ENCODE measurements at regions not wholly inside any gene's neighbourhood (a gene's known extent, or its start where the extent isn't known, plus 50 kb on each side); places are given as distances from the start of the nearest gene placed in this dataset.
A peak's percentile ranks its signal among the peaks of the same experiment; 100 is the strongest.

DNA sequence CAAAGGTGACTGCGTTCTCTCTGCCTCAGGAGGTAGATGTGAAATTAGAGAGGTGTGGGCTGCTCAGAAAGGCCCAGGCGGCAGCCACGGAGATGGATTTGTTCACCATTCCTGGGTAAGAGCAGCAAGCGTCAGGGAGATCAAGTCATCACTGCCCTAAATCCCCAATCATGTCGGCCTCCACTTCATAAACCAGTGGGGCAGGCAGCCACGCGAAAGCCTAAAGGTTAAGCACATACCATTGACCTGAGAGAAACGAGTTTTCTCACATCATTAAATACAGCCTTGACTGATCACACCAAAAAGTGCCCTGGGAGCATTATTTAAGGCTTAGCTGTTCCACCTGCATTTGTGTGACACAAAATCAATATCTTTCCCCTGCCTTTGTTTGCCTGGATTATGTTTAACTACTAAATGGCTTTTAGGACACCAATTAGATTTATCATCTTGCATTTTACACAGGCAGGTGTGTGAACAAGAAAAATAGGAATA is 50.7 kb upstream of the FOXB1 start:
- no peak for DNase-seq (ENCODE audit: low read depth in 4 of 4, low spot score in 2 of 4)

DNA sequence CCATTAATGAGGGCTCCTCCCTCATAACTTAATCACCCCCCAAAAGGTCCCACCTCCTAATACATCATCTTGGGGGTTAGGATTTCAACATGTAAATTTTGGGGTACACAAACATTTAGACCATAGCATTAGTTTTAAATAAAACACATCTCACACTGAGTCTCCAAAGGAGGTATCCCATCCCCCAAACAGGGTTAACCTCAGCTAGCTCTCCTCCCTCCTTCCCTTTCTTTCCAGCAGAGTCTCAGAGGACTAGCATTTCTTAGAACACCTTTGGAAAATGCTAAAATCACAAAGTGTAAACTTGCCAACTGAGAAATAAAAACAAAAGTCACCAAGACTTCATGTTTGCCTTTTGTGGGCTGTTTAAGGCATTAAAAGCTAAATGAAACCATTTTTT is 51.2 kb upstream of the FOXB1 start:
- DNase-seq (ENCODE audit: low read depth in 4 of 4, low spot score in 2 of 4): no peak

DNA sequence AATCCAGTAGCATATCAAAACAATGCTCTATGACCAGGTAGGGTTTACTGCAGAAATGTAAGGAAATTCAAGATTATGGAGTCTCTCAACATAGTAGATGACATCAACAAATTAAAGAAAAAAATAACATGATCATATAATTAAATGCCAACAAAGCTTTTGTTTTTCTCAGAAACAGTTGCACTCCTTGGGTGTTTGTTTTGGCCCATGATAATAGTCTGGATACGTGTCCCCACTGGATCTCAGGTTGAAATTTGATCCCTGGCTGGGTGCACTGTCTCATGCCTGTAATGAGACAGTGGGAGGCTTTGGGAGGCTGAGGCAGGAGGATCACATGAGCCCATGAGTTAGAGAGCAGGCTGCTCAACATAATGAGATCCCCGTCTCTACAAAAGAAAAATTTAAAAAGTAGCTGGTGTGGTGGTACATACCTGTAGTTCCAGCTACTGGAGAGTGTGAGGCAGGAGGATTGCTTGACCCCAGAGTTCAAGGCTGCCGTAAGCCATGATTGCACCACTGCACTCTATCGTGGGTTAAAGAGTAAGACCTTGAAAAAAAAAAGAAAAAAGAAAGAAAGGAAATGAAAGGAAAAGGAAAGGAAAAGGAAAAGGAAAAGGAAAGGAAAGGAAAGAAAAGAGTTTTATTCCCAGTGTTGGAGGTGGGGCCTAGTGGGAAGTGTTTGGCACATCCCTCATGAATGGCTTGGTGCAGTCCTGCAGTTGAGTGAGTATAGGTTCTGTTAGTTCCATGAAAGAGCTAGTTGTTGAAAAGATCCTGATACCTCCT is 53.3 kb upstream of the FOXB1 start:
- DNase-seq (ENCODE audit: low read depth in 4 of 4, low spot score in 2 of 4): no peak

DNA sequence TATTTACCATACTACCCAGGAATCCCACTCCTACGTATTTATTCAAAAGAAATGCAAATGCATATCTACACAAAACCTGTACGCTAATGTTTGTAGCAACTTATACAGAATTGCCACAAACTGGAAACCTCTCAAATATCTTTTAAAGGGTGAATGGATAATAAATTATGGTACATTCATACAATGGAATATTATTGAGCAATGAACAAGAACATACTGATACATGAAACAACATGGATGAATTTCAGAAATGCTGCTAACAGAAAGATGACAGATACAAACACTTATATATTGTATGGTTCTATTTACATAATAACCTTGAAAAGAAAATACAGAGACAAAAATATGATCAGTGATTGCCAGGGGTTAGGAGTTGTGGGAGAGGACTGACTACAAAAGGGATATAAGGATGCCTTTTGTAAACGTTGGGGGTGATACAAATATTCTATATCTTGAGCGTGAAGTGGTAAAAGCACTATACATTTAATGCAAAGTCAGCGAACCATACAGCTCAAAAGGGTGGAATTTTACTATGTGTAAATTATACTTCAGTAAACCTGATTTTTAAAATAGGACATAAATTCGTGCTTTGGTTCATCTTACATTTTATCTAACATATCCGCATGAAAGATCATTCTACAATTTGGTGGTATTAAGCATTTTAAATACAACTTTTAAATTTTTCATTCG is 55.0 kb upstream of the FOXB1 start:
- no peak for DNase-seq (ENCODE audit: low read depth in 4 of 4, low spot score in 2 of 4)

DNA sequence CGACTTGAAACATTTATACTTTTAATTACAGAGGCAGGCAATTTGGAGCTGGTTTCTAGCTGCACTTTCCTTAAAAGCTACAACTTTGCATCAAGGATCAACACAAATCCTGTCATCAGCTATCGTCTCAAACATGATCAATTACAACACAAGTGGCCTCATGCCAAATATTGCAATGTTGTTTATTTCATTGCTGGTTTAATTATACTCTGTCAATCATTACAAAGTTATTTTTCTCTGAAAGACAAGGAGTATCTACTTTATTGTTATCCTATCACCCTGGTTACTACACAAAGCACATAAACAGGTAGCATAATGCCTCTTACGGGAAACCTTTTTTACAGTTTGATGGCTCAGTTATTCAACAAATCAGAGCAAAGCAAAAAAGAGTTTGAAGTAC is 58.0 kb upstream of the FOXB1 start:
- DNase-seq (ENCODE audit: low read depth in 4 of 4, low spot score in 2 of 4): no peak

DNA sequence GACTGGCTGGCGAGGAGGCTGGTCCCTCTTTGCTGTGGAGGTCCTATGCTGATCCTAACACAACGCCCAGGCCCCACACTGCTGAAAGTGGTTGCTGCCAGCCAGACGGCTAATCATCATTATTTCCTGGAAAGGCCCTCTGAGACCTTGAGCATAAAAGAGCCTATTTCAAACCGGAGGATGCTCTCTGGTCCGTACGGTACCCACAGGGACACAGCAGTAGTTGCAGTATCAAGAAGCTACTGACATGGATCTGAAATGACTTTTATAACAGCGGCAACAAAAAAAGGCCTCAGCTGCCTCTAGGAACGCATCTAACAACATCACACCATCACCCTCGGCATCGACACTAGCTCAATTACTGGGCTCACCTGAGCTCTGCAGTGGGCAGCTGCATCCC is 59.1 kb upstream of the FOXB1 start:
- DNase-seq (ENCODE audit: low read depth in 4 of 4, low spot score in 2 of 4): no peak

DNA sequence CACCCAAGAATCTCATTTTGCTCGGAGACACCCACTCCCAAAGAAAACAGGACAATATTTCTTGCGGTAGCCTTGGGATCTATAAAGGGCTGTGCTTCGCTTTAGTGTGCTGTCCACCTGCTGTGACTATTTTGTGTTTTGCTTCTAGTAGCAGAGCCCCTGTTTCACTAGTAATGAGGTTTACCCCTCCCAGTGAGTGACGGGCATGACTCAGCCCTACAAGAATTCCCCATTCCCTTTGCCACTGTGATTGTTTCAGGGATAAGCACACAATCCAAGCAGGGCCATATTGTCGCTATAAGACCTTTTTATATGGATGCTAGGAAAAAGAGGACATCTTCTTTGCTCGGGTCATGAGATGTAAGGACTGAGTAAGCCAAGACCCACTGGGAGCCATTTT is 62.5 kb upstream of the FOXB1 start:
- no peak for DNase-seq (ENCODE audit: low read depth in 4 of 4, low spot score in 2 of 4)

DNA sequence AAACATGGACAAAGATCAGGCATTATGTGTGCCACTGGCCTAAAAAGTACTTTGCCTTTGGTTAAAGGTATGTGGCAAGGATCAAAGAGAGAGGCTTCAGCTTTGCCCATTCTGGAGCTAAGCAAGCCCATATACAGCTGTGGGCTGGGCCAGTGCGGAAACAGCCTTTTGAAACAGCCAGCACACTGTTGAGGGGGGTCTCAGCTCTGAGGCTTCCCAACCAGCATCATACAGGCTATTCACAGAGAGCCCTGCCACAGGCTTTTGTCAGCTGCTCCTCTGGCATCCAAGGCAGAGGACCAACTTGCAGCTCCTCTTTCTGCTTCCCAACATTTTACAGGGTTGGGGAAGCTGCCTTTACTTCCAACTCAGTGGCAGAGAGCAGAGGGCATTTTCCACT is 63.2 kb upstream of the FOXB1 start:
- DNase-seq (ENCODE audit: low read depth in 4 of 4, low spot score in 2 of 4): no peak

DNA sequence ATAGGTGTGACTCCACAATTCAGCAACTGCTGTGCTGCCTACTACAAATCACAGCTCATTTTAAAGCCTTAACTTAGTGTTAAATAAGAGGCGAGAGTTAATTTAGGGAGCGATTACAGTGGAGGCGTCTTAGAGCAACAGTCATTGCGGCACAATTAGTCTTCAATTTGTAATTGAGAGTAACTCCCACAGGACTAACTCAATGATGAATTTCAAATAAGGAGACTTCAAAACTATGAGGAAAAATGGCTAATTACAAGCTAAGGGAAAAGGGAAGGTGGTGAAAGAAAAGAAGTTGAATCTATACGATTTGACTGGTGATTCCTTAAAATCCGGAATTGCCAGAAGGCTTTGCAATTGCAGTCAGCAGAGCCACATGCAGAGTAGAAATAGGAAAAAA is 63.7 kb upstream of the FOXB1 start:
- DNase-seq (ENCODE audit: low read depth in 4 of 4, low spot score in 2 of 4): no peak

DNA sequence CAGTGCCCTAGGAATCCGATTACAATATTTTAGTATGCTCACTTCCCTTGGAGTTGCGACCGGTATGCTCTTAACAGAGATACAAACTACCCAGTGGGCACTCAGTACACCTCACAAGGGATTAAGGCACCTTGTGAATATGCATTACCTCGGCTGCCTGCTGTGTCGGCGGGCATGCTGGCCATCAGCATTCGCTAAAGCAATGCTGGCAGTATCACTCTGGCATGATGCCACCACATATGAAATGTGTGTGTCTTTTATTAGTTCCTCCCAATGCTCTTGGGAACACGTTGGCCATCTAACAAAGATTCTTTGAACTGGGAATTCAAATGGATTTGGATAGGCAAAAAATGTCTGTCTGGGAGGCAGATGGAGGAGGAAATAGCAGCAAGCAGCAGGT is 67.4 kb upstream of the FOXB1 start:
- DNase-seq (ENCODE audit: low read depth in 4 of 4, low spot score in 2 of 4): no peak

DNA sequence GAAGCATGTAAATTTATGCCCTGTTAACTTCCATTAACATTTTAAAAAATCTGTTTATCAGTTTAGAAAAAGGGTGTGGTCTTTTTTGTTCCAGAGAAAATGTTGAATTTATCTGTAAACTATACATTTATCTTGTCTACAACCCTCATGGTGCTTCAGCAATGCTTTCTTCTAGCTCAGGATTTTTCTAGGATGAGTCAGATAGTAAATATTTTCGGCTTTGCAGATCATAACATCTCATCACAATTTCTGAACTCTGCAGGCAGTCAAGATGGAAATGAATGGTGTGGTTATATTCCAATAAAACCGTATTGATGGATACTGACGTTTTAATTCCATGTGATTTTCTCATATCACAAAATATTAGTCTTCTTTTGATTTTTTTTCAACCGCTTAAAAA is 70.5 kb upstream of the FOXB1 start:
- DNase-seq (ENCODE audit: low read depth in 4 of 4, low spot score in 2 of 4): no peak

DNA sequence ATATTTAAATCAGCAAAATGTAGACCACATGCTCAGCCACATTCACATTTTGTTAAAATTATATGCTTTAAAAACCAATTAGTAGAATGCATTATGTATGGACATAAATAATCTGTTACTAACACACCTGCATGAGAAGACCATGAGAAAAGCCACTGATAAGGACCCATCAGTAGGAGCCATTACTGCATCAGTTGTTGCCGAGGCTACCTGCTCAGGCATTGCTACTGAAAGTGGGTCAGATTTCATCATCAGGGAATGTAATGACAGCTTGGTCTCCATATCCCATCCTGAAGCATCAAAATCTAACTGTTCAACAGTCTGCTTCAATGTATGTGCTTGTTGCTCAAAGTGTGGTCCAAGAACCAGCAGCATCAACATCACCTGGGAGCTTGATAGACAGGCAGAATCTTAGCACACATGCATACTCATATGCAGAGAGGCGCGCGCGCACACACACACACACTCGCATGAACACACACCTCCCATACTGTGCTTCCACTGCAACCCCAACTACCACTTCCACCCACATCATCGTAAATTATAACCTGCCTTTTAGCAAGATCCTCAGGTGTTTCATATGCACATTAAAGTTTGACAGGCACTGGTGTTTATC is 72.4 kb upstream of the FOXB1 start:
- DNase-seq (ENCODE audit: low read depth in 4 of 4, low spot score in 2 of 4): no peak

DNA sequence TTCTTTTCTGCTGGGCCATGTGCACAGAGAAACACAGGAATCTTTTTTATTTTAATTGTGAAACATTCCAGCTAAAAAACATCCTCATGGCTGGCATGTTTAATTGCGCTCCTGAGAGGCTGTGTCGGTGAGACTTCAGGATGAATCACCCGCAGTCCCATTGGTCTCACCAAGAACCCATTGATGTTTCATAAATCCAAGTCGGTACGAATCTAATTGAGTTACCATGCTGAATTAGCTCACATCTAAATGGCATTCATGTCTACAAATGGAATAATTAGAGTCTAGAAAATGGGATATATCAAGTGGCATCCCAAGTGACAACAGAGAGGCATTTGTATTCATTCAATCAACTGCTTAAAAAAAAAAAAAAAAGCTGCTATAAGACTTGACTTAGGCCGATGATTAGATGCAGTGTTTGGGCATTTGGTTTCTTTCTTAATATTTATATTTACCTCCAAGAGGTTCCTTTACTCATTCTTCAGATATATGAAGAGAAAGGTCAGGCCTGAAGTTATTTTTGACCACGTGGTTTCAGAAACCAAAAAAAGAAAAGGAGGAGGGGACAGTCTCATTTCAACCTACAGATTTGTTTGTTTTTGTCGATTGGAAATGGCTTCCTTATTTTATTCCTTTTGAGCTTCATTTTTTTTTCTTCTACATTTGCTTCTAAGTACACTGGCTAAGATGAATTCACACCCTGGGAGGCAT is 79.1 kb upstream of the FOXB1 start:
- DNase-seq (ENCODE audit: low read depth in 4 of 4, low spot score in 2 of 4): no peak

DNA sequence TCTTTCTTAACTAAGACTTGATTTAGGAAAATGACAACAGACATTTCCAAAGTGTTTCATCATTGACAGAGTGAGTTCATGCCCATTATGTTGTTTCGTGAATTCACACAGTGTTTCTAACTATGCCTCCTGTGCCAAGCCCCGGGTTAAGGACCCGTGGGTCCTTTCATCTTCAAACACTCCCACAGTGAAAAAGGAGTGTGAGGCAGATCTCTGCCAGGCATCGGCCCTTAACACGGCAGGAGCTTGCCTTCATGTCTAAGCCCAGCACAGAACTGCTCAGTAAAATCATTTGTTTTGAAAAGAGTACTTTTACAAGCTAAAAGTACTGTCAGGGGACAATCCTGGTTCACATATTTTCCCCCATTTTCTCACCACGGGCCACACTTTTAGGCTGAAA is 80.0 kb upstream of the FOXB1 start:
- DNase-seq (ENCODE audit: low read depth in 4 of 4, low spot score in 2 of 4): no peak

DNA sequence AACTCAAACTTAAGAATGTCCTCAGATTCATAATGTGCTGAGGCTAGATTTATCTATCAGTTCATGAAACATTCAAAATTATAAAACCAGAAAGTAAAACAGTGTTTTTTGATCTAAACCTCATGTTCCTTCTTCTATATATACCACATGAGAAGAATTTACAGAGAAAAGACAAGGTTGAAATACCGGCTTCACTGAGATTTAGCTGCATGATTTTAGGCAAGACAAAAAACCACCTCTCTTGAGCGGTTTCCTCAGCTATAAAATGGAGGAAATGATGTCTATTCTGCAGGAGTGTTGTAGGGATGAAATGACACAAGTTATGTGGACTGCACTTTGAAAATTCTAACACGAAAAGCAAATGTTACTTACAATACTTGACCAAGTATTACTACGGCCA is 80.6 kb upstream of the FOXB1 start:
- DNase-seq (ENCODE audit: low read depth in 4 of 4, low spot score in 2 of 4): no peak

DNA sequence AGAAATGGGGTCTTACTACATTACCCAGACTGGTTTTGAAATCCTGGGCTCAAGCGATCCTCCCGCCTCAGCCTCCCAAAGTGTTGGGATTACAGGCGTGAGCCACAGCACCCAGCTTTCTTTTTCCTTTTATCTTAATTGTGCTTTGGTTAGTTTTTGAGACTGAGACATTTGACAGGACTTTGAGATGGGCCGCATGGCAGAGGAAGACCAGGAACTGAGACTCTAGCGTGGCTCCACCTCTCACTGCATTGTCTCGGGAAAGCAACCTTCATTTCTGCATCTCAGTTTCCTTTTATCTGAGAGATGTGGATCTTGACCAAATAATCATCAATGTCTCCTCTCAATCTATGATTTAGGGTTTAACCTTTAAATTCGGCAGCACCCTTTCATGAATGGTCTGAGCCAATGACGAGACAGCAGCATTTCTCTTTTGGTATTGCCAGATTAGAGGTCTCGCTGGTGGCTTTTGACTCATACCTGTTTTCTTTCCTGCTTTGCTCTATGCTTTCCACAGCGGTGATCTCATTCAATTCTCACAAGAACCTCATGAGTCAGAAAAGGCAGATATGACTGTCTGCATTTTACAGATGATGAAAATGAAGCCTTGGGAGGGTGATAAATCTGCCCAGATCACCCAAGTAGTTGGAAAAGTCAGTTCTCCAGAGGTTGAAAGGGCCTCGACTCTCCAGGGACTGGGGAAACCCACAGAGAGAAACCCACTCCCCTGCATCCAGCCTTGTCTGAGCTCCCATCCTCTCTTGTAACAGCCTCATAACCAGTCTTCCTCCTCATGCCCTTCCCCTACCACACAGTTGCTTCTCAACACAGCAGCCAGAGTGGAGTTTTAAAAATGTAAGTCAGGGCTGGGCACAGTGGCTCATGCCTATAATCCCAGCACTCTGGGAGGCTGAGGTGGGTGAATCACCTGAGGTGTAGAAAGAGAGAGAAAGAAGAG is 84.8 kb upstream of the FOXB1 start:
- no peak for DNase-seq (ENCODE audit: low read depth in 4 of 4, low spot score in 2 of 4)

DNA sequence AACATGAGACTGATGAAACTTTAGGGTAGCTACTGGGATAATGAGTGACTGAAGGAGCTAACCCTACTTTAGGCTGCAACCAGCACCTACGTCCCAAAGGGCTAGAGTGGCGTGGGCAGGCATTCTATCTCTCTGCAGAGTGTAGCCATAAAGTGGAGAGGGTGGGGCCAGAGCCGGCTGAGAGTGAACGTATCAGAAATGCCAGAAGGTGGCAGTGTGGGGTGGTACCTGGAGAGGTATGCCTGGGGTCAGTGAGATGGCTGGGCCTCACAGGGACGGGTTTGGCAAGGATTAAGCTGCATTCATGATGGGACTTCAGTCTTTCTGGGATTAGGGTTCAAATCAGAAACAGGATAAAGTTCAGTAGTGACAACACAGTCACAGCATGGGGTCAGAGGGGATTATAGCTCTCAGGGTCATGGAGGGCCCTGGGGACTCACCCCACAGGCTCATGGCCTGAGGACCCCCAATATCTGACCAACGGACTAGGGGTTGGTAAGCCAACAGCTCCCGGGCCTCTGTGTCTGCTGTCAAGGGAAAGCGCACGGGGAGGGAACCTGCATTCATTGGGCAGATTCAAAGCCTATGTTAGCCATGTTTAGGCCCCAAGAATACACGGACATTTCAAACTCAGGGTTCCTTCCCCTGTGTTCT is 86.5 kb upstream of the FOXB1 start:
- peak; percentile 1 to 64 (median 10) for DNase-seq (ENCODE audit: low read depth in 4 of 4, low spot score in 2 of 4)

DNA sequence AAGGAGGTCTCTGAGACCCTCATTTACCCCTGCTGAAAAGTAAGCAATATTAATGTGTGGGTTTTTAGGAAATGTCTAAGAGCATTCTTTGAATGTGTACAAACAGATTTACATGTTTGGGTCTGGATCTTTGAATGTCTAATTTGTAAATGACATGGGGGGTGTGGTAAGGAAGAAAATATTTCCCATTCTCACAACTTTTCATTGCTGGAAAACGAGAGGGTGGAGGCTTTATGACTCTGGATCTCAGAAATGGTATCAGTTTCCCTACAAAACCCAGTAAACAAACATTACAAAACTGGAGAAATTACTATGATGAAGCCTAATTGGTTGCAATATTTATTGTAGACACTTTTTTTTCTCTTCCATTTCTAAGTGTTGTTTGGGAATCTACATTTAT is 98.1 kb upstream of the FOXB1 start:
- no peak for DNase-seq (ENCODE audit: low read depth in 4 of 4, low spot score in 2 of 4)

DNA sequence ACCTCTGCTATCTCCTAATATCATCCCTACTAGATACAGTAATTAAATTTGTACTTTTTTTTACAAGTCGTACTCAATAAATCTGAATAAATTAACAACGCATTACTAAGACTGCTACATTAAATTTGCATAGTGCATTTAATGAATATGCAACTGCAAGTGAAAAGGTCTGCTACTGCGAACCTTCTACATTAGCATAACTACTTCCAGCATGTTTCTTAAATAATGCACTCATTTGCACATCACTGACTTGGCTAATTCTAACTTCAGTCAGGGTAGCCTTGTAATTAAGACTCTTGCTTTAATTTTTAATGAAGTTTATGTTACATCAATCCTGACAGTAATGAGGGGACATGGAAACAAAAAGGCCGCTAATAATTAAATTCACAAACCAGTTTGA is 98.9 kb upstream of the FOXB1 start:
- DNase-seq (ENCODE audit: low read depth in 4 of 4, low spot score in 2 of 4): no peak
